Thyroid gland (tissue), 4 donors: ENCODE measurements at regions not wholly inside any gene's neighbourhood (a gene's known extent, or its start where the extent isn't known, plus 50 kb on each side); places are given as distances from the start of the nearest gene placed in this dataset.
A peak's percentile ranks its signal among the peaks of the same experiment; 100 is the strongest.

ENCODE experiments used
- CTCF ChIP-seq, 6 experiments: fragments of 200-600 bp in 3 of 6; fragments of 450-650 bp in 3 of 6; sonication (generic) in 3 of 6; IDR thresholded peaks; one replicate each; pipeline ENCODE4 v1.5.1; 2016 to 2019; ENCODE audit warnings: antibody characterized with exemption in 6 of 6, mild to moderate bottlenecking in 2 of 6, inconsistent platforms in 1 of 6, moderate library complexity in 1 of 6
- POLR2A ChIP-seq, 2 donors: fragments of 450-650 bp; IDR thresholded peaks; one replicate each; pipeline ENCODE4 v1.6.1; 2017; ENCODE audit warnings: antibody characterized with exemption in 2 of 2, mild to moderate bottlenecking in 2 of 2, moderate library complexity in 1 of 2

- peak in 1 of 6 experiments; percentile 20 for TF ChIP-seq CTCF (IDR thresholded peaks at IDR 0.05)
- TF ChIP-seq POLR2A (IDR thresholded peaks at IDR 0.05), result no peak
Measured at GRCh38 chr1:163874070-163874469, 552.3 kb downstream of the NUF2 start.
